H9 (cell line): ENCODE measurements at regions not wholly inside any gene's neighbourhood (a gene's known extent, or its start where the extent isn't known, plus 50 kb on each side); places are given as distances from the start of the nearest gene placed in this dataset.
"Not testable (repeated sequence)": the region's sequence is repeated elsewhere in the genome, so short reads cannot be mapped to it uniquely, and the experiment has no call there.

Experiments
- DNase-seq: peaks from one replicate; pipeline ENCODE4 v3.0.0-alpha.2; 2017
- H2AFZ ChIP-seq: one replicate; pipeline ENCODE4 v1.6.1; 2013; ENCODE audit warnings: mild to moderate bottlenecking, low read length, control low read depth, moderate library complexity
- H2AK5ac ChIP-seq: 2 replicates; pipeline ENCODE4 v1.6.1; 2013; ENCODE audit warnings: low read length, control low read depth, mixed read lengths; ENCODE audit not compliant: insufficient read length
- H2BK120ac ChIP-seq: one replicate; pipeline ENCODE4 v1.6.1; 2013; ENCODE audit warnings: low read depth, mild to moderate bottlenecking, low read length, control low read depth, inconsistent platforms; ENCODE audit not compliant: poor library complexity, severe bottlenecking
- H2BK12ac ChIP-seq: 2 replicates; pipeline ENCODE4 v1.6.1; 2013; ENCODE audit warnings: low read length, control low read depth, mixed read lengths, low read depth; ENCODE audit not compliant: insufficient read length
- H2BK15ac ChIP-seq: 2 replicates; pipeline ENCODE4 v1.6.1; 2013; ENCODE audit warnings: low read depth, low read length, control low read depth
- H2BK20ac ChIP-seq: one replicate; pipeline ENCODE4 v1.6.1; 2013; ENCODE audit warnings: low read depth, mild to moderate bottlenecking, low read length, control low read depth, inconsistent platforms; ENCODE audit not compliant: poor library complexity, severe bottlenecking
- H2BK5ac ChIP-seq: 2 replicates; pipeline ENCODE4 v1.6.1; 2013; ENCODE audit warnings: low read length, control low read depth, mixed read lengths; ENCODE audit not compliant: insufficient read length
- H3K14ac ChIP-seq: 2 replicates; pipeline ENCODE4 v1.6.1; 2013; ENCODE audit warnings: low read length, control low read depth; ENCODE audit not compliant: insufficient read depth
- H3K18ac ChIP-seq: 2 replicates; pipeline ENCODE4 v1.6.1; 2013; ENCODE audit warnings: low read depth, mild to moderate bottlenecking, mixed read lengths, low read length, control low read depth; ENCODE audit not compliant: insufficient read length
- H3K23ac ChIP-seq: 2 replicates; pipeline ENCODE4 v1.6.1; 2013; ENCODE audit warnings: low read length, control low read depth, mixed read lengths, low read depth; ENCODE audit not compliant: insufficient read length
- H3K23me2 ChIP-seq: 2 replicates; pipeline ENCODE4 v1.6.1; 2013; ENCODE audit warnings: low read depth, mild to moderate bottlenecking, mixed read lengths, low read length, control low read depth; ENCODE audit not compliant: insufficient read length, poor library complexity, severe bottlenecking
- H3K27ac ChIP-seq: 2 replicates; pipeline ENCODE4 v1.5.1; 2013; ENCODE audit warnings: low read length, control low read depth, mixed read lengths, low read depth; ENCODE audit not compliant: insufficient read length
- H3K27me3 ChIP-seq: 2 replicates; pipeline ENCODE4 v1.6.1; 2013; ENCODE audit warnings: low read length, control low read depth, inconsistent platforms; ENCODE audit not compliant: insufficient read depth
- H3K4ac ChIP-seq: 2 replicates; pipeline ENCODE4 v1.6.1; 2013; ENCODE audit warnings: low read depth, mild to moderate bottlenecking, control low read depth, inconsistent platforms, low read length, moderate library complexity
- H3K4me1 ChIP-seq: 2 replicates; pipeline ENCODE4 v1.6.1; 2013; ENCODE audit warnings: low read length, control low read depth, inconsistent platforms; ENCODE audit not compliant: insufficient read depth
- H3K4me2 ChIP-seq: 2 replicates; pipeline ENCODE4 v1.6.1; 2013; ENCODE audit warnings: low read length, control low read depth, mixed read lengths; ENCODE audit not compliant: insufficient read length, insufficient read depth
- H3K56ac ChIP-seq: 2 replicates; pipeline ENCODE4 v1.6.1; 2013; ENCODE audit warnings: low read depth, mild to moderate bottlenecking, mixed read lengths, low read length, control low read depth; ENCODE audit not compliant: insufficient read length
- H3K79me1 ChIP-seq: 2 replicates; pipeline ENCODE4 v1.6.1; 2013; ENCODE audit warnings: low read depth, mild to moderate bottlenecking, moderate library complexity, low read length, control low read depth, inconsistent platforms; ENCODE audit not compliant: insufficient read depth, poor library complexity, severe bottlenecking
- H3K79me2 ChIP-seq: 2 replicates; pipeline ENCODE4 v1.6.1; 2013; ENCODE audit warnings: low read length, control low read depth, inconsistent platforms; ENCODE audit not compliant: insufficient read depth
- H3K9ac ChIP-seq: 2 replicates; pipeline ENCODE4 v1.6.1; 2013; ENCODE audit warnings: low read length, control low read depth, mixed read lengths; ENCODE audit not compliant: insufficient read length; ENCODE audit errors: extremely low read depth
- H3K9me3 ChIP-seq: one replicate; pipeline ENCODE4 v1.6.1; 2013; ENCODE audit warnings: low read depth, low read length, inconsistent platforms; ENCODE audit not compliant: control insufficient read depth
- H3T11ph ChIP-seq: one replicate; pipeline ENCODE4 v1.6.1; 2013; ENCODE audit warnings: mild to moderate bottlenecking, low read length, control low read depth, inconsistent platforms
- H4K20me1 ChIP-seq: one replicate; pipeline ENCODE4 v1.6.1; 2013; ENCODE audit not compliant: control insufficient read depth, insufficient read length, insufficient read depth
- H4K5ac ChIP-seq: 2 replicates; pipeline ENCODE4 v1.6.1; 2013; ENCODE audit warnings: low read depth, mild to moderate bottlenecking, mixed read lengths, low read length, control low read depth; ENCODE audit not compliant: insufficient read length
- H4K8ac ChIP-seq: replicated peaks from 2 replicates; pipeline ENCODE4 v1.6.1; 2013; ENCODE audit warnings: low read length, control low read depth, mixed read lengths, low read depth; ENCODE audit not compliant: insufficient read length
- H4K91ac ChIP-seq: 2 replicates; pipeline ENCODE4 v1.6.1; 2013; ENCODE audit warnings: low read depth, mild to moderate bottlenecking, moderate library complexity, mixed read lengths, low read length, control low read depth; ENCODE audit not compliant: insufficient read length
- H3K27ac Mint-ChIP-seq, 3 experiments: 2 replicates in 2 of 3; 3 replicates in 1 of 3; pipeline ENCODE4 v1.8.0; 2020 to 2021; ENCODE audit warnings: mixed read lengths in 3 of 3, mild to moderate bottlenecking in 1 of 3, moderate library complexity in 1 of 3
- H3K27me3 Mint-ChIP-seq: 2 replicates; pipeline ENCODE4 v1.8.0; 2021; ENCODE audit warnings: low read depth, mild to moderate bottlenecking, moderate library complexity, mixed read lengths
- H3K36me3 Mint-ChIP-seq, 3 experiments: 2 replicates in 2 of 3; 3 replicates in 1 of 3; pipeline ENCODE4 v1.8.0; 2020 to 2021; ENCODE audit warnings: low read depth in 3 of 3, mixed read lengths in 3 of 3; ENCODE audit not compliant: insufficient read depth in 1 of 3
- H3K4me1 Mint-ChIP-seq, 2 experiments: 2 replicates each; pipeline ENCODE4 v1.8.0; 2020; ENCODE audit warnings: mixed read lengths in 2 of 2
- H3K4me3 Mint-ChIP-seq, 2 experiments: 2 replicates in 1 of 2; 3 replicates in 1 of 2; pipeline ENCODE4 v1.8.0; 2020 to 2021; ENCODE audit warnings: mild to moderate bottlenecking in 2 of 2, mixed read lengths in 2 of 2, moderate library complexity in 1 of 2
- H3K9me3 Mint-ChIP-seq, 2 experiments: 2 replicates in 1 of 2; 3 replicates in 1 of 2; pipeline ENCODE4 v1.8.0; 2020; ENCODE audit warnings: mild to moderate bottlenecking in 2 of 2, mixed read lengths in 2 of 2, moderate library complexity in 1 of 2
- WGBS: extraction: QIAGEN DNeasy Blood & Tissue Kit; methylation state at CpG from one replicate; pipeline ENCODE4 v1.1.7; 2013; ENCODE audit warnings: missing lambda C conversion rate, low lambda C conversion rate, mixed read lengths; ENCODE audit not compliant: insufficient read length; ENCODE audit errors: extremely low coverage; 5-methylcytosine and 5-hydroxymethylcytosine counted together
- TF ChIP-seq, protein P1 (sequence below): fragments of 200-600 bp; sonication (generic); conservative IDR thresholded peaks from 3 replicates; pipeline ENCODE4 v1.8.0; 2021; ENCODE audit warnings: antibody characterized with exemption, mild to moderate bottlenecking

DNA sequence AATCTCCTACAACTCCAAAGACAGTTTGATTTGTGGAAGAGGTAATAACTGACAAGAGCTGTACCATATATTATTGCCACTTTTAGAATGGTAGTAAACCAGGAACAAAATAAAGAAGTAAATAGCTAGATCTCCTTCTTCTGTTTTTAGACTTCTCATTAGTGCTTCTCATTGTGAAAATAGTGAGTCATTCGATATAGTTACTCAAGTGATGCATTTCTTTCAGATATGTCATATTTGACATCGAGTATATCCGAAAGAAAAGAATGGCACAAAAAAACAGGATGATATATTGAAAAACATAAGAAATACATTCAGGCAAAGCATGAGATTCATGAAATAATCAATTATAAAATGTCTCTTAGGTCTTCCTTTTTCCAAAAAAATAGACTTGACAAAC is 1346.1 kb downstream of the BRINP3 start:
- no peak overlapping the region for H3T11ph ChIP-seq
- H3K9ac ChIP-seq = no peak overlapping the region
- no peak overlapping the region for H2BK15ac ChIP-seq
- H3K4me1 ChIP-seq = no peaks in the 10 kb centered on the region
- Mint-ChIP-seq H3K36me3 (peaks cover 0 to 2% (median 0%) of the 10 kb centered on the region in 3 experiments; a peak in 2 of 7 replicates), H3K27ac (no peak overlapping the region), H3K27me3 (no peaks in the 10 kb centered on the region), H3K9me3 (no peaks in the 10 kb centered on the region), H3K4me1 (no peaks in the 10 kb centered on the region), H3K4me3 (no peak overlapping the region)
- no peaks in the 10 kb centered on the region for H3K23me2 ChIP-seq
- H3K23ac ChIP-seq = no peak overlapping the region
- H2BK12ac ChIP-seq = no peak overlapping the region
- no peak overlapping the region for H2BK5ac ChIP-seq
- H3K79me2 ChIP-seq = no peaks in the 10 kb centered on the region
- no peaks in the 10 kb centered on the region for H3K79me1 ChIP-seq
- WGBS = no CpG with 5 or more reads among the region's 3 CpGs
- H3K56ac ChIP-seq = no peak overlapping the region
- H3K14ac ChIP-seq = no peak overlapping the region
- H4K8ac ChIP-seq = no peak overlapping the region
- H2BK20ac ChIP-seq = no peak overlapping the region
- no peak overlapping the region for H4K91ac ChIP-seq
- no peak overlapping the region for H3K4me2 ChIP-seq
- no peak overlapping the region for H2BK120ac ChIP-seq
- DNase-seq = no peak
- TF ChIP-seq, protein P1, sequence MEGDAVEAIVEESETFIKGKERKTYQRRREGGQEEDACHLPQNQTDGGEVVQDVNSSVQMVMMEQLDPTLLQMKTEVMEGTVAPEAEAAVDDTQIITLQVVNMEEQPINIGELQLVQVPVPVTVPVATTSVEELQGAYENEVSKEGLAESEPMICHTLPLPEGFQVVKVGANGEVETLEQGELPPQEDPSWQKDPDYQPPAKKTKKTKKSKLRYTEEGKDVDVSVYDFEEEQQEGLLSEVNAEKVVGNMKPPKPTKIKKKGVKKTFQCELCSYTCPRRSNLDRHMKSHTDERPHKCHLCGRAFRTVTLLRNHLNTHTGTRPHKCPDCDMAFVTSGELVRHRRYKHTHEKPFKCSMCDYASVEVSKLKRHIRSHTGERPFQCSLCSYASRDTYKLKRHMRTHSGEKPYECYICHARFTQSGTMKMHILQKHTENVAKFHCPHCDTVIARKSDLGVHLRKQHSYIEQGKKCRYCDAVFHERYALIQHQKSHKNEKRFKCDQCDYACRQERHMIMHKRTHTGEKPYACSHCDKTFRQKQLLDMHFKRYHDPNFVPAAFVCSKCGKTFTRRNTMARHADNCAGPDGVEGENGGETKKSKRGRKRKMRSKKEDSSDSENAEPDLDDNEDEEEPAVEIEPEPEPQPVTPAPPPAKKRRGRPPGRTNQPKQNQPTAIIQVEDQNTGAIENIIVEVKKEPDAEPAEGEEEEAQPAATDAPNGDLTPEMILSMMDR = no peak
- H3K9me3 ChIP-seq = no peaks in the 10 kb centered on the region
- no peak overlapping the region for H3K18ac ChIP-seq
- H2AFZ ChIP-seq = no peak overlapping the region
- H3K4ac ChIP-seq = no peak overlapping the region
- H4K20me1 ChIP-seq = no peaks in the 10 kb centered on the region
- no peak overlapping the region for H3K27ac ChIP-seq
- no peak overlapping the region for H4K5ac ChIP-seq
- H3K27me3 ChIP-seq = no peaks in the 10 kb centered on the region
- H2AK5ac ChIP-seq = no peak overlapping the region

DNA sequence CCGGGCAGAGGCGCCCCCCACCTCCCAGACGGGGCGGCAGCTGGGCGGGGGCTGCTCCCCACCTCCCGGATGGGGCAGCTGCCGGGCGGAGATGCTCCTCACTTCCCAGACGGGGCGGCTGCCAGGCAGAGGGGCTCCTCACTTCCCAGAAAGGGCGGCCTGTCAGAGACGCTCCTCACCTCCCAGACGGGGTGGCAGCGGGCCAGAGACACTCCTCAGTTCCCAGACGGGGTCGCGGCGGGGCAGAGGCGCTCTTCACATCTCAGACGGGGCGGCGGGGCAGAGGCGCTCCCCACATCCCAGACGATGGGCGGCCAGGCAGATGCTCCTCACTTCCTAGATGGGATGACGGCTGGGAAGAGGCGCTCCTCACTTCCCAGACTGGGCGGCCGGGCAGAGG is 1337.9 kb downstream of the BRINP3 start:
- not testable (repeated sequence) for H2BK20ac ChIP-seq, H2AK5ac ChIP-seq, H3K79me1 ChIP-seq, H3K27me3 Mint-ChIP-seq, H3K14ac ChIP-seq, DNase-seq, H3K4ac ChIP-seq, H3K56ac ChIP-seq, H4K5ac ChIP-seq, H2AFZ ChIP-seq, H3K18ac ChIP-seq, H3K4me3 Mint-ChIP-seq, H4K20me1 ChIP-seq, H3K27ac ChIP-seq, H3K4me2 ChIP-seq, H4K8ac ChIP-seq, H2BK15ac ChIP-seq, H3K4me1 ChIP-seq, H3K9ac ChIP-seq, H3K4me1 Mint-ChIP-seq, H3K27ac Mint-ChIP-seq, H3T11ph ChIP-seq, H3K27me3 ChIP-seq, H3K79me2 ChIP-seq, H2BK12ac ChIP-seq, H3K23ac ChIP-seq, H2BK120ac ChIP-seq, H2BK5ac ChIP-seq, H3K9me3 ChIP-seq, H4K91ac ChIP-seq, H3K36me3 Mint-ChIP-seq, H3K23me2 ChIP-seq
- whole genome bisulfite sequencing = no CpG with 5 or more reads among the region's 29 CpGs
- peaks cover 17 to 18% of the 10 kb centered on the region in 2 experiments; a peak in 3 of 5 replicates for H3K9me3 Mint-ChIP-seq
